GM12878 (cell line): ENCODE measurements at regions not wholly inside any gene's neighbourhood (a gene's known extent, or its start where the extent isn't known, plus 50 kb on each side); places are given as distances from the start of the nearest gene placed in this dataset.

ENCODE experiments used
- ATAC-seq: fragments of 200-7000 bp; cut with Tn5 transposase; 3 replicates; pipeline ENCODE4 v1.9.1; 2020; ENCODE audit warnings: mild to moderate bottlenecking, moderate library complexity
- BruUV-seq: library from RNA; stranded (reverse); fragments of 400-500 nt; replicated peaks from 2 replicates; lab custom pipeline; 2021; lab: Mats Ljungman, UMichigan
- CTCF ChIA-PET: fragments of 300-600 bp; sonication (Branson Sonifier 250); formaldehyde crosslinking; extraction: SDS; loops from one replicate; lab custom pipeline; 2021; ENCODE audit warnings: inconsistent platforms; lab: Yijun Ruan, JAX
- POLR2A ChIA-PET: fragments of 350-600 bp; formaldehyde crosslinking; extraction: SDS; loops from one replicate; lab custom pipeline; 2021; ENCODE audit warnings: inconsistent platforms; lab: Charles Lee
- RAD21 ChIA-PET: fragments of 300-600 bp; sonication (Branson Sonifier 250); formaldehyde crosslinking; loops from one replicate; lab custom pipeline; 2023; ENCODE audit warnings: antibody characterized with exemption; ENCODE audit not compliant: unreplicated experiment; lab: Charles Lee
- SMC1A ChIA-PET: fragments of 300-600 bp; sonication (Branson Sonifier 250); formaldehyde crosslinking; loops from one replicate; lab custom pipeline; 2023; ENCODE audit not compliant: unreplicated experiment, uncharacterized antibody; lab: Charles Lee
- DNase-seq: peaks from one replicate; pipeline ENCODE4 v3.0.0-alpha.2; 2011; ENCODE audit warnings: low read depth, low spot score
- FAIRE-seq: peaks from 3 replicates; lab custom pipeline; 2011; peaks lifted over from hg19 to GRCh38; lab: Jason Lieb, UNC
- H2AFZ ChIP-seq: 2 replicates; pipeline ENCODE4 v1.6.0; 2011; ENCODE audit warnings: low read depth, low read length, control low read depth; ENCODE audit not compliant: control insufficient read depth
- H3K27ac ChIP-seq: 2 replicates; pipeline ENCODE4 v1.5.1; 2011; ENCODE audit warnings: control low read depth; ENCODE audit not compliant: control insufficient read depth, insufficient read depth
- H3K27me3 ChIP-seq, 2 experiments: replicated peaks in 1 of 2; 2 replicates each; pipeline versions ENCODE4 v1.6.0 to v1.6.1; 2011; ENCODE audit warnings: low read length in 1 of 2; ENCODE audit not compliant: control insufficient read depth in 2 of 2, insufficient read depth in 2 of 2
- H3K36me3 ChIP-seq, 2 experiments: 2 replicates each; pipeline ENCODE4 v1.5.1; 2011; ENCODE audit warnings: low read length in 1 of 2; ENCODE audit not compliant: control insufficient read depth in 2 of 2, insufficient read depth in 2 of 2
- H3K4me1 ChIP-seq: 2 replicates; pipeline ENCODE4 v1.6.1; 2011; ENCODE audit warnings: mild to moderate bottlenecking, low read length, moderate library complexity, mixed read lengths; ENCODE audit not compliant: control insufficient read depth, insufficient read depth
- H3K4me2 ChIP-seq: 2 replicates; pipeline ENCODE4 v1.6.0; 2011; ENCODE audit warnings: control low read depth; ENCODE audit not compliant: control insufficient read depth, insufficient read depth
- H3K4me3 ChIP-seq: fragments of 200-600 bp; sonication (generic); 2 replicates; pipeline ENCODE4 v1.5.1; 2016
- H3K79me2 ChIP-seq: 2 replicates; pipeline ENCODE4 v1.6.0; 2011; ENCODE audit warnings: low read length; ENCODE audit not compliant: control insufficient read depth, insufficient read depth
- H3K9ac ChIP-seq: 2 replicates; pipeline ENCODE4 v1.8.0; 2011; ENCODE audit warnings: low read length, control low read depth, mixed read lengths; ENCODE audit not compliant: control insufficient read depth, insufficient read depth
- H3K9me3 ChIP-seq: replicated peaks from 3 replicates; pipeline ENCODE4 v1.5.1; 2011; ENCODE audit warnings: mild to moderate bottlenecking, low read length; ENCODE audit not compliant: control insufficient read depth, insufficient read depth
- H4K20me1 ChIP-seq: 2 replicates; pipeline ENCODE4 v1.6.0; 2011; ENCODE audit not compliant: control insufficient read depth, insufficient read depth
- BACH1 ChIP-seq: fragments of 450-650 bp; IDR thresholded peaks from 2 replicates; pipeline ENCODE4 v1.6.1; 2017; ENCODE audit warnings: mild to moderate bottlenecking, borderline replicate concordance
- BHLHE40 ChIP-seq, 2 experiments: fragments of 450-650 bp in 1 of 2; IDR thresholded peaks; 2 replicates each; pipeline ENCODE4 v1.6.1; 2011 to 2017; ENCODE audit warnings: low read depth in 2 of 2, borderline replicate concordance in 1 of 2, improper control_type of control experiment in 1 of 2, low read length in 1 of 2, mild to moderate bottlenecking in 1 of 2
- CBX3 ChIP-seq: fragments of 200-600 bp; sonication (generic); IDR thresholded peaks from 2 replicates; pipeline ENCODE4 v1.6.1; 2016; ENCODE audit warnings: low read depth, borderline replicate concordance
- CHD4 ChIP-seq: fragments of 200-600 bp; sonication (generic); IDR thresholded peaks from 2 replicates; pipeline ENCODE4 v1.6.1; 2016; ENCODE audit warnings: mild to moderate bottlenecking
- ESRRA ChIP-seq: IDR thresholded peaks from 2 replicates; pipeline ENCODE4 v1.6.1; 2012; ENCODE audit warnings: mild to moderate bottlenecking, low read length, improper control_type of control experiment
- ETV6 ChIP-seq, 2 experiments: fragments of 450-650 bp in 1 of 2; IDR thresholded peaks in 1 of 2; conservative IDR thresholded peaks in 1 of 2; 2 replicates each; pipeline ENCODE4 v1.6.1; 2014; ENCODE audit warnings: antibody characterized with exemption in 1 of 2, borderline replicate concordance in 1 of 2, low read depth in 1 of 2, mild to moderate bottlenecking in 1 of 2, moderate library complexity in 1 of 2
- FOS ChIP-seq: IDR thresholded peaks from 3 replicates; pipeline ENCODE4 v1.6.1; 2011; ENCODE audit warnings: borderline replicate concordance; ENCODE audit not compliant: insufficient read length; ENCODE audit errors: extremely low read depth
- JUND ChIP-seq: IDR thresholded peaks from 2 replicates; pipeline ENCODE4 v1.6.1; 2012; ENCODE audit warnings: low read depth, mild to moderate bottlenecking, low read length, improper control_type of control experiment, moderate library complexity
- KDM1A ChIP-seq: fragments of 200-600 bp; sonication (generic); IDR thresholded peaks from 2 replicates; pipeline ENCODE4 v1.6.1; 2016; ENCODE audit warnings: borderline replicate concordance
- LARP7 ChIP-seq: fragments of 450-650 bp; IDR thresholded peaks from 2 replicates; pipeline ENCODE4 v1.6.1; 2017; ENCODE audit warnings: mild to moderate bottlenecking
- NR2F1 ChIP-seq: fragments of 450-650 bp; conservative IDR thresholded peaks from 2 replicates; pipeline ENCODE4 v1.6.1; 2017; ENCODE audit warnings: mild to moderate bottlenecking
- POU2F2 ChIP-seq: IDR thresholded peaks from 3 replicates; pipeline ENCODE4 v1.6.1; 2011; ENCODE audit warnings: low read depth, mild to moderate bottlenecking, low read length, borderline replicate concordance
- RUNX3 ChIP-seq: IDR thresholded peaks from 2 replicates; pipeline ENCODE4 v1.6.1; 2012; ENCODE audit warnings: low read length, inconsistent platforms
- SIN3A ChIP-seq: IDR thresholded peaks from 2 replicates; pipeline ENCODE4 v1.6.1; 2012; ENCODE audit warnings: low read depth, low read length, improper control_type of control experiment
- SMAD1 ChIP-seq: fragments of 450-650 bp; IDR thresholded peaks from 2 replicates; pipeline ENCODE4 v1.6.1; 2018; ENCODE audit warnings: mild to moderate bottlenecking, low read depth; ENCODE audit not compliant: partially characterized antibody
- SREBF1 ChIP-seq: IDR thresholded peaks from 2 replicates; pipeline ENCODE4 v1.6.1; 2012; ENCODE audit warnings: mild to moderate bottlenecking, low read length
- ZNF384 ChIP-seq: IDR thresholded peaks from 2 replicates; pipeline ENCODE4 v1.6.1; 2012; ENCODE audit warnings: low read depth, mild to moderate bottlenecking, low read length, improper control_type of control experiment, borderline replicate concordance
- WGBS: methylation state at CpG from one replicate; pipeline ENCODE4 v1.1.6; 2016; ENCODE audit warnings: low lambda C conversion rate; ENCODE audit not compliant: insufficient replicate concordance, insufficient coverage; ENCODE audit errors: missing lambda C conversion rate; 5-methylcytosine and 5-hydroxymethylcytosine counted together
- in situ Hi-C: fragments of 300-500 bp; cut with MboI; formaldehyde crosslinking; loops from 9 replicates; pipeline ENCODE4 v1.14.3; 2018; ENCODE audit warnings: mixed read lengths
- intact Hi-C: fragments of 100-400 bp; cut with micrococcal nuclease; formaldehyde crosslinking; loops from one replicate; pipeline ENCODE4 v1.14.2; 2022; ENCODE audit not compliant: unreplicated experiment
- TF ChIP-seq, protein P1 (sequence below): IDR thresholded peaks from 2 replicates; pipeline ENCODE4 v1.6.1; 2011; ENCODE audit warnings: low read depth, mild to moderate bottlenecking, low read length, moderate library complexity, borderline replicate concordance; ENCODE audit errors: extremely low read depth
- TF ChIP-seq, protein P2 (sequence below): IDR thresholded peaks from 2 replicates; pipeline ENCODE4 v1.6.1; 2011; ENCODE audit warnings: borderline replicate concordance, low read depth, mild to moderate bottlenecking, moderate library complexity, low read length; ENCODE audit not compliant: insufficient read depth, poor library complexity, severe bottlenecking

- RAD21 ChIA-PET: no interaction called here
- Histone ChIP-seq H3K36me3 (no peaks in the 10 kb centered on the region), H2AFZ (no peak overlapping the region), H4K20me1 (no peaks in the 10 kb centered on the region), H3K27me3 (no peaks in the 10 kb centered on the region), H3K4me2 (no peak overlapping the region), H3K27ac (no peak overlapping the region), H3K79me2 (no peaks in the 10 kb centered on the region), H3K4me3 (no peak overlapping the region), H3K9ac (no peak overlapping the region), H3K4me1 (no peaks in the 10 kb centered on the region), H3K9me3 (no peaks in the 10 kb centered on the region)
- WGBS: 46% methylated on average over 1 of the region's 1 CpG
- FAIRE-seq (no peak), DNase-seq (no peak), ATAC-seq (no peak)
- BruUV-seq: no TSS peak
- SMC1A ChIA-PET: no interaction called here
- in situ Hi-C loops: no loop called here
- POLR2A ChIA-PET: no interaction called here
- TF ChIP-seq RUNX3 (no peak), BACH1 (no peak), JUND (no peak), ESRRA (no peak), NR2F1 (no peak), FOS (no peak)
- TF ChIP-seq, protein P1, sequence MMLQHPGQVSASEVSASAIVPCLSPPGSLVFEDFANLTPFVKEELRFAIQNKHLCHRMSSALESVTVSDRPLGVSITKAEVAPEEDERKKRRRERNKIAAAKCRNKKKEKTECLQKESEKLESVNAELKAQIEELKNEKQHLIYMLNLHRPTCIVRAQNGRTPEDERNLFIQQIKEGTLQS: no peak
- CTCF ChIA-PET: no interaction called here
- intact Hi-C loops: no loop called here
Observed at GRCh38 chr21:24265987-24266386, 1341.3 kb downstream of the MRPL39 start.

- no peaks in the 10 kb centered on the region for H3K4me1 ChIP-seq
- ATAC-seq (no peak), DNase-seq (no peak), FAIRE-seq (no peak)
- 7% methylated on average over 3 of the region's 3 CpGs for WGBS
- H3K4me3 ChIP-seq: no peak overlapping the region
- H3K36me3 ChIP-seq: no peaks in the 10 kb centered on the region
- in situ Hi-C loops: no loop called here
- no peaks in the 10 kb centered on the region for H3K79me2 ChIP-seq
- no peak overlapping the region for H3K27ac ChIP-seq
- no peaks in the 10 kb centered on the region for H4K20me1 ChIP-seq
- H3K9ac ChIP-seq: no peak overlapping the region
- H3K4me2 ChIP-seq: no peak overlapping the region
- RAD21 ChIA-PET: no interaction called here
- no TSS peak for BruUV-seq
- H3K9me3 ChIP-seq: no peaks in the 10 kb centered on the region
- POLR2A ChIA-PET: no interaction called here
- intact Hi-C loops: no loop called here
- SMC1A ChIA-PET: no interaction called here
- H2AFZ ChIP-seq: no peak overlapping the region
- no peaks in the 10 kb centered on the region for H3K27me3 ChIP-seq
- CTCF ChIA-PET: no interaction called here
- TF ChIP-seq SREBF1: no peak
- TF ChIP-seq BACH1: no peak
- TF ChIP-seq LARP7: no peak
- TF ChIP-seq SIN3A: no peak
- TF ChIP-seq ZNF384: no peak
- no peak for TF ChIP-seq KDM1A
- no peak for TF ChIP-seq SMAD1
- TF ChIP-seq BHLHE40 (IDR thresholded peaks at IDR 0.05; ENCODE audit: borderline replicate concordance in 1 of 2, low read depth in 2 of 2, low read length in 1 of 2): no peak
- no peak for TF ChIP-seq ETV6 (conservative IDR thresholded peaks at IDR 0.05 in 1 of 2, IDR thresholded peaks at IDR 0.05 in 1 of 2; ENCODE audit: borderline replicate concordance in 1 of 2, low read depth in 1 of 2)
- no peak for TF ChIP-seq POU2F2
- TF ChIP-seq CBX3: no peak
- TF ChIP-seq CHD4: no peak
- TF ChIP-seq, protein P2, sequence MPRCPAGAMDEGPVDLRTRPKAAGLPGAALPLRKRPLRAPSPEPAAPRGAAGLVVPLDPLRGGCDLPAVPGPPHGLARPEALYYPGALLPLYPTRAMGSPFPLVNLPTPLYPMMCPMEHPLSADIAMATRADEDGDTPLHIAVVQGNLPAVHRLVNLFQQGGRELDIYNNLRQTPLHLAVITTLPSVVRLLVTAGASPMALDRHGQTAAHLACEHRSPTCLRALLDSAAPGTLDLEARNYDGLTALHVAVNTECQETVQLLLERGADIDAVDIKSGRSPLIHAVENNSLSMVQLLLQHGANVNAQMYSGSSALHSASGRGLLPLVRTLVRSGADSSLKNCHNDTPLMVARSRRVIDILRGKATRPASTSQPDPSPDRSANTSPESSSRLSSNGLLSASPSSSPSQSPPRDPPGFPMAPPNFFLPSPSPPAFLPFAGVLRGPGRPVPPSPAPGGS: no peak
Observed at GRCh38 chr21:24260751-24261150, 1346.5 kb downstream of the MRPL39 start.
